ENCODE measurements at regions not wholly inside any gene's neighbourhood (a gene's known extent, or its start where the extent isn't known, plus 50 kb on each side); places are given as distances from the start of the nearest gene placed in this dataset.

DNA sequence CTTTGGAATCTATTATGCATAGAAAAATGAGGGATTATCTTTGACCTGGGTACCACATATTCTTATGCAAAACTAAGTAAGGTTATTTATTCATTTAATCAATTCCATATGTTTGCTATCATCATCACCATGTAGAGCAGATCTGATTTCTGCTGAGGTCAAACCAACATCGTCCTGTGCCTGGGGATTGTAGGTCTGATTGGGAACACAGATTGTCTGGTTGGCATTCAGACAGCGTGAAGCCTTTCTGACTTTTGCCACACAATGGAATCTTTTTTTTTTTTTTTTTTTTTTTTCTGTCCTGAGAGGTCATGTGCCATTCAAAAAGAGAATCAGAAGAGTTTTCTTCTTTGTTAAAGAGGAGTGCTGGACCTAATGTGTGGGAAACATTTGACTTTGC, 142.9 kb downstream of the RAB11FIP2 start:
- DNase-seq (ENCODE audit: insufficient read length, low spot score) = no peak
- FAIRE-seq = no peak

DNA sequence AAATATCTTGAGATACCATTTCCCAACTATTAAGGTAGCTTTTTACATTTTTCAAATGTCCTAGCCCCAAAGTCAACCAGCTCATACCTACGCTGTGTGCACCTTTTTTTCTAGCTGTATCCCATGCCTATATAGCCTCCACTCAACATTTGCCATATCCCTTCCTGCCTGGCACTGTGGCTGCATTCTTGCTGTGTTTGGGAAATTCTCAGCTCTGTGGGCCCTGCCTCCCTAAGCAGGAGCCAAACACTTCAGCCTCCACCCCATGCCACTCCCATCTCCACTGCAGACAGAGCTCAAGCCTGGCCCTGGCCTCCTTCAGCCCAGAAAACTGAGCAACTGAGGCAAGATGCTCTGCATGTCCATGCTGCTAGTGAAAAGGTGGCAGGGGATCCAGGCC, 141.3 kb downstream of the RAB11FIP2 start:
- DNase-seq (ENCODE audit: insufficient read length, low spot score) (no peak), FAIRE-seq (no peak)

DNA sequence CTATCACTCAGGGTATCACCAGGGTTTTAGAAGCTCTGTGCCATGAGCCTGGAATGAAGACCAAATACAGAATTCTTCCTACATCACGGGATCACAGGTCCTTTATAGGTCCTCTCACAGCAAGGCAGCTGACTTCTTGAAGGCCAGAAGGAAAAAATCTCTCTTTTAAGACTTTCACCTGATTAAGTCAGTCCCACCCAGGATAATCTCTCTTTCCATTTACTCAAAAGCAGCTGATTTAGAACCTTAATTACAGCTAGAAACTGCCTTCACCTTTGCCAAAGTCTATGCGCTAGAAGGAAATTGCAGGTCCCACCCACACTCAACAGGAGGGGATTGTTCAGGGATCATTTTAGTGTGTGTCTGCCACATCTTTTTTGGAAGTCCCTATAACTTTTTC, 135.1 kb downstream of the RAB11FIP2 start:
- DNase-seq (ENCODE audit: insufficient read length, low spot score) (no peak), FAIRE-seq (no peak)

DNA sequence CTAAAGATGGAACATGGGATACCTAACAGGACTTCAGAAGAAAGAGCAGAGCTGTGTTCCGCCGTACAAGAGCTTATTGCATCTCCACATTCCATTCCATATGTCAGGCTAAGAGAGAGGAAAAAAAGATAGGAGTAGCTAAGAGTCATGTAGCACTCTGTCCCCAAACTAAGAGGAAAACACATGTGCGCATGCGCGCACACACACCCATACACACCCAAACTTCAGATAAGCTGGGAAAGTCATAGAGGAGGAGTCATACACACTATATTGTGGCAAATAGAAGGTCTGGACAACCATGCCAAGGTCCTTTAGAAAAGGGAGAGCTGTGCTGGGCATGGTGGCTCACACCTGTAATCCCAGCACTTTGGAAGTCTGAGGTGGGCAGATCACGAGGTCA, 132.4 kb downstream of the RAB11FIP2 start:
- FAIRE-seq = no peak

DNA sequence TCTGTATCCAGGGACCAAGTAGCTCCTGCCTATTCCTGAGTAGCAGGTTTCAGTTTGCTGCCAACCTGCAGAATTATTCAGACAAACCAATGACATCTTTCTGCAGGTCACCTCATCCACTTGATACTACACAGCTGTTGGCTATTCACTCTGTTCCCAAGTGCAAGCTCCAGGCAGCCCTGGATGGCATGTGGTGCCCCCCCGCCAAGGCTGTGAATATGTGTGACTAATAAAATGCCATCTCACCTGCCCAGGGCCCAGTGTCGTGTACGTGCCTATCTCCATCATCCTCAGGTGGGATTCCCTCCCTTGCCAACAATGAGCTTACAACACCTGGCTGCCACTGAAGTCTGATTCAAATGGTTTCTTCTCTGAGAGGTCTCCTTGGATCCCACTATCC, 125.8 kb downstream of the RAB11FIP2 start:
- FAIRE-seq (no peak), DNase-seq (ENCODE audit: insufficient read length, low spot score) (no peak)

More for the DNA sequence above, 132.4 kb downstream of the RAB11FIP2 start:
- DNase-seq (ENCODE audit: insufficient read length, low spot score) = no peak

DNA sequence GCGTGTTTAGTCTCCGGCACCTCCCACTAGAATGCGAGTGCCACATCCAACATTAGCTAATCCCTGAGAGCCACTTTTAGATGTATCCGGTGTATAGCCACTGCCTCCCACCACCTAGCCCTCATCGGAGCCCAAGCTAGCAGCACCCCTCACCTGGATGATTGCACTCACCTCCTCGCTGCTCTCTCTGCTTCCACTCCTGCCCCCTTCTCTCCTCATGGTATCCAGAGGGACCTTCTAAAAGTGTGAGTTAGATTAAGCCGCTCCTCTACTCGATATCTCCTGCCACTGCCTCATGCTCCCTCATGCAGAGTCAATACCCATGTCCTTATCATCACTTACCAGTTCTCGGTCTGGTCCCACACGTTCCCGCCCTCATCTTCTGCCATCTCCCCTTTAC, 125.3 kb downstream of the RAB11FIP2 start:
- FAIRE-seq = no peak
- DNase-seq (ENCODE audit: insufficient read length, low spot score) = no peak

DNA sequence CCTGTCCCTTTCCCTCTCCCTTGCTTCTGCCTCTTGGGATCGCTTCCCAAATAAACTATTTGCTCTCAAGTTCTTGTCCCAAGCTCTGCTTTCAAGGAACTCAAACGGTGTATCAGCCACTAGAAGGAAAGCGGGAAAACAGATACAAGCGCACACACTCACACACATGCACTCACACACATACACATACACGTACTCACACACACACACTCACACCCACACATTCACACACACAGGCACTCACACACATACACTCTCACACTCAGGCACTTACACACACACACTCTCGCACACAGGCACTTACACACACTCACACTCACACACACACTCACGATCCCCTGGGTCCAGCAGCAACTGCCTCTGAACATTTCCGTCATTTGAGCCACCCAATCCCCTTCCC, 121.9 kb downstream of the RAB11FIP2 start:
- no peak for DNase-seq (ENCODE audit: insufficient read length, low spot score)
- no peak for FAIRE-seq

DNA sequence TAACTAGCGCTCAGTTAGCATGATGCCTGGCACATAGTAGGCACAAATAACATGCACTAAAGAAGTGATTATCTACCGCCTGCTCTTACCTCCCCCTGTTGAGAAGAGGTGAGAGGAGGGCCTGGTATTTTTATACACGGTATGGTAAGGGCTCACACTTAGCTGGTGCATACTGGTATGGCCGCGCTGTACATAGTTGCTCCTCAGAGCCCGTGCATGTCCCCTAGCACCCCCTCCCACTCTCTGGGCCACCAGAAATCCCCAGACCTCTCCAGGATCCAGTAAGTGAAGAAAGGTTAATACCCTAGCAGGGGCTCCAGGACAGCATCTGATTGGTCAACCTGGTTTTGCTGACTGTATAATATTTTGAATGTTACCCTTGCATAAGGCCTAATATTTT, 121.4 kb downstream of the RAB11FIP2 start:
- DNase-seq (ENCODE audit: insufficient read length, low spot score) = no peak
- no peak for FAIRE-seq

DNA sequence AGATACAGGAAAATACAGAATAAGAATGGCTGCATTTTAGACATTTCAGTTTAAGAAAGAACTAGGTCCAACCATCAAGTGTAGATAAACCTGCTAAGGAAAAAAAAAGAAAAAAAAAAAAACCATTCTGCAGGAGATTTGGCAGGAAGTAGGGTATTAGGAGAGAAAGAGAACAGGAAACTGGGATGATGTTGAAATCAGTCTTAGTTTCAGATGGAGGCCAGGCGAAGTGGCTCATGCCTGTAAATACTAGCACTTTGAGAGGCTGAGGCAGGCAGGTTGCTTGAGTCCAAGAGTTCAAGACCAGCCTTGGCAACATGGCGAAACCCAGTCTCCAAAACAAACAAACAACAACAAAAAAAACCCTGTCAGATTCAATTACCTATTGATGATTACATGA, 120.2 kb downstream of the RAB11FIP2 start:
- FAIRE-seq = no peak
- no peak for DNase-seq (ENCODE audit: insufficient read length, low spot score)

DNA sequence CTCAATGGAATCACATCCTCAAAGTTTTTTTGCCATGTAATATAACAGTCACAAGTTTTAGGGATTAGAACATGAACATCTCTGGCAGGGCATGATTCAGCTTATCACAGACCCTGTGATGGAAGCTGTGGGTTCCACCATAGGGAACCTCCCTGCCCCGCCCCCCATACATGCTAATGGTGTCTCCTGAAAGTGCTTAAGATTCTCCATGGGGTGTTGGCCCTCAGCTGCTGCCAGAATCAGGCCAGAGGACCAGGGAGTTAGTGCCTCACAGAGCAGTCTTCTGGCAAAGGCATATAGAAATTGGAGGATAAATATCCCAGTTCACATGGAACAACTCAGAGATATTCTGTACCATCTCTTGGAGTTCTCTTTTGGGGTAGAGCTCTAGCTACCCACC, 119.4 kb downstream of the RAB11FIP2 start:
- DNase-seq (ENCODE audit: insufficient read length, low spot score) (no peak), FAIRE-seq (no peak)

DNA sequence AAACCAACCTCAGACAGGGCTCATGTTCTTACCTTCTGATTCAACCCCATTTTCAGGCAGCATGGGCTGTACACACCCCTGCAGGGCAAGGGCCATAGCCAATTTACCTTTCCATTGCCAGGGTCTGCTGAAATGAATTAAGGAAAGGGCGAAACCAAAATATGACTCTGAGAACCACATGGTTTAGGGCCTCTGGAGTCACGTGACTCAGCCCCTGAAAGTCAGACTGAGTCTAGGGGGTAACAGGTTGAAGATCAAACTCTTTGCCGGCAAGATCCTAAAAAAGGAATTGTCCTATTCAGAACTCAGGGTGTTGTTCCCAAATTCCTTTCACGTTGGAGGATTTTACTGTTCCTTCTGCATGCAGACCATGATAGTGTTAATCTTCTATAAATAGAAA, 118.9 kb downstream of the RAB11FIP2 start:
- no peak for DNase-seq (ENCODE audit: insufficient read length, low spot score)
- FAIRE-seq = no peak

DNA sequence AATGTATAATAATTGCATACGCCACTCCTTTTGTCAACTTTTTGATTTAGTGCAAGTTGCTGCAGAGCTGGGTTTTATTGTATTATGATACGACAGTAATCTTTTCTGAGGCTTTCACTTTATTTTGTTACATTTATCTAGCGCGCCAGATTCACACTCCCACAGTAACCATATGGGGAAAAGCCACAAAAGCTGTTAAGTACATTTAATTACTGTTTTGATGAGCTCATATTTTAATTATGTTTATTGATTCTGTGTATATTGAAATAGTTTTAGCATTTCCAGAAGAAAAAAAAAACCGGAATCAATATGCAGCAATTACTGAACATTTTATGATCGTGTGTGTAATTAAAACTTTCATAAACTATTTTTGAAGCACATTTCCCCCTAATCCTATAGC, 118.5 kb downstream of the RAB11FIP2 start:
- FAIRE-seq (no peak), DNase-seq (ENCODE audit: insufficient read length, low spot score) (no peak)

DNA sequence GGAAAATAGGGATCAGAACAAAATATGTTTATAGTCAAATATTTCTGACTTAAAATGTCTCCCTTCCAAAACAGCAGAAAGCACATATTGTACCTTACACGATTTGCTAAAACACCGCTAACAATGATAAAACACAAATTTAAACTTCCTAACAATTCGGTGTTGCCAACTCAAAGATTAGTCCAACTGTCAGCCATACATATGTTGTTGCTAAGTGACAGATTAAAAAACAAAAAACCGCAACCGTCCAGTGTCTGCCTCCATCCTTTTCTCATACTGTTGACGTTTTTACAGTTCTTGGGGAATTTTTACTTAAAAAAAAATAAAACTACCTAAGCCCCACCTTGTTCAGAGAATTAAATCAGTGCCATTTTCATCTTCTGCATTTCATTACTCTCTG, 118.0 kb downstream of the RAB11FIP2 start:
- FAIRE-seq = no peak
- no peak for DNase-seq (ENCODE audit: insufficient read length, low spot score)

DNA sequence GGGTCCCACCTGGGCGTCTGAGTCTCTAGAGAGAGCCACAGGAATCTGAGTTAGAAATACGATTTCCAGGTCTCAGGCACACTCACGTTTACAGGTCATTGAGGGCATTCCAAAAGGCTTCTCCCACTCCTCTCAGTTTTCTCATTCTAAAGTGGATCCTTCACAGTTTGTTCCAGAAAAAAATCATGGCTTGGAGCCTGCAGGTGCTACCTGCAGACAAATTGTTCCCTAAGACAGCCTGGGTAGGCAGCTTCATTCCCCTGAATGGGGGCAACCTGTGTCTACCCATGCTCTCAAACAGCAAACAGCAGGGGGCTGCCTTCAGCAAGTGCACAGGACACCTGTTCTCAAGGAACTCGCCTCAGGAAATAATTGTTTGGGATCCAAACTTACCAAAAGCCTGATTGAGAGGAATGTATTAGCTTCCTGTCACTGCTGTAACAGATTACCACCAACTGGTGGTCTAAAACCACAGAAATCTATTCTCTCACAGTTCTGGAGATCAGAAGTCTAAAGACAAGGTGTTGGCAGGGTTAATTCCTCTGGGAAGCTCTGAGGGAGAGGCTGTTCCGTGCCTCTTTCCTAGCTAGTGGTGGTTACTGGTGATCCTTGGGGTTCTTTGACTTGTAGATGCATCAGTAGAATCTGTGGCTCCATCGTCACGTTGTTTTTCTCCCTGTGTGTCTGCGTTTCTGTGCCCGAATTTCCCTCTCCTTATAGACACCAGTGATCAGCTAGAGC, 117.2 kb downstream of the RAB11FIP2 start:
- no peak for FAIRE-seq
- no peak for DNase-seq (ENCODE audit: insufficient read length, low spot score)

DNA sequence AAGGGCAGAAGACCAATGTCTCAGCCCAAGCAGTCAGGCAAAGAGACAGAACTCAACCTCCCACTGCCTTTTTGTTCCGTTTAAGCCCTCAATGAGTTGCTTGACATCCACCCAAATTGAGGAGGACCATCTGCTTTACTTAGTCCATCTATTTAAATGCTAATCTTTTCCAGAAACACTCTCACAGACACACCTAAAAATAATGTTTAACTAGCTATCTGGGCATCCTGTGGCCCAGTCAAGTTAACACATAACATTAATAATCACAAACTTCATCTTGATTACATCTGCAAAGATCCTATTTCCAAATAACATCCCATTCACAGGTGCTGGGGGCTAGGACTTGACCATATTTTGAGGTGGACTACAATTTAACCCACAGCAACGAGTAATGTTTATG, 115.7 kb downstream of the RAB11FIP2 start:
- DNase-seq (ENCODE audit: insufficient read length, low spot score) (no peak), FAIRE-seq (no peak)

DNA sequence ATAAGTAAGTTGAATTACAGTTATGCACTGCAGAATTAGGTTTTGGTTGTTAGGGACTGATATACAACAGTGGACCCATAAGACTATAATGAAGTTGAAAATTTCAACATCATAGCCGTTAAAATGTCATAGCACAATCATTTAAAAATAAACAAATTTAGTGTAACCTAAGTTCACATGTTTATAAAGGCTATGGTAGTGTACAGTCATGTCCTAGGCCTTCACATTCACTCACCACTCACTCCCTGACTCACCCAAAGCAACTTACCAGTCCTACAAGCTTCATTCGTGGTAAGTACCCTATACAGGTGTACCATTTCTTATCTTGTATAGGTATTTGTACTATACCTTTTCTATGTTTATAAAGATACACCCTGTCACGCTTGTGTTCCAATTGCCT, 113.7 kb downstream of the RAB11FIP2 start:
- FAIRE-seq (no peak), DNase-seq (ENCODE audit: insufficient read length, low spot score) (no peak)

DNA sequence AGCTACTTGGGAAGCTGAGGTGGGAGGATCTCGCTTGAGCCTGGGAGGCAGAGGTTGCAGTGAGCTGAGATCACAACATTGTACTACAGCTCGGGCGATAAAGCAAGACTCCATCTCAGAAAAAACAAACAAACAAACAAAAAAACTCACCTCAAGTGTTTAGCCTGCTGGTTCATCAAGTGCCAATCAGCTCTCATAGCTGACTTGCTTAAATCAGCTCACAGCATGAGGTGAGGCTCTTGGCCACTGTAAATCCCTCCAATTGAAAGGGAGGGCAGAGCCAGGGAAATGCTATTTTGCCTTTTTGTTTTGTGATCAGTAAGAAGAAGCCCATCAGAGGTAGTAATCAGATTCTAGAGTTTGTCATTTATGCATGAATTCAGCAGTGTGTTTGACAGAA, 112.3 kb downstream of the RAB11FIP2 start:
- no peak for FAIRE-seq

DNA sequence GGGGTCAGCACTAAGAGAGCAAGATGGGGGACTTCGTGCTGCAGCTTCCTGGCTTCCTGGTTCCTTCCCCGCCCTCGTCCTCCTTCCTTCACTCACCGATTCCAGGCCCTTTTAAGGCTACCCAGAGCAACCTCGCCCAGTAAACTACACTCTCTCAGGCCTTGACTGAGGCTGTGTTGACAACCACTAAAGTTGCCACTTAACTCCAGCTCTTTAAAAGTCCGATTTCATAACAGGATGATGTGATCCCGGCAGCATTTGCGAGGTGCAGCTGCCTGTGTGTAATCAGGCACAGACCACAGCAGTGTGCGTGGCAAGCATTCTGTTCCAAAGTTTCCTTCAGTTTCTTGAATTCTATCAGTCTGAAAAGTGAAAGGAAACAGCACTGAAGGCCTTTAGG, 110.6 kb downstream of the RAB11FIP2 start:
- FAIRE-seq (no peak), DNase-seq (ENCODE audit: insufficient read length, low spot score) (no peak)

More for the DNA sequence above, 112.3 kb downstream of the RAB11FIP2 start:
- no peak for DNase-seq (ENCODE audit: insufficient read length, low spot score)

DNA sequence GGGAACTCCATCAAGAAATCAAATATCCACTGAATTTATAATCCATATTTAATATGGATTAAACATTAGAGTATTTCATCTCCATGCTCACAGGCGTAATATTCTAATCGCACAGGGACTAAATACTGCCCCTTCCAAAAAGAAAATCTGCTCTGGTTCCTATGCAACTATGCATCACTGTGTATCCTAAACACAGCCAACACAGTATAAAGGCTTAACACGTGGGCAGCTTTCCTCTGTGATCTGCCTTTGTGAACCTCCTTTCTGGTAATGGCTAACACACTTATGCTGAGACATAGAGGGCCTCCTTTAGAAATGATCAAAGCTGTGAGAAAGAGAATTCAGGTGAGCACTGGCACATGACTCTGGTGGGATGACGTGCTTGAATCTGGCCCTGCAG, 110.2 kb downstream of the RAB11FIP2 start:
- DNase-seq (ENCODE audit: insufficient read length, low spot score) (no peak), FAIRE-seq (no peak)

DNA sequence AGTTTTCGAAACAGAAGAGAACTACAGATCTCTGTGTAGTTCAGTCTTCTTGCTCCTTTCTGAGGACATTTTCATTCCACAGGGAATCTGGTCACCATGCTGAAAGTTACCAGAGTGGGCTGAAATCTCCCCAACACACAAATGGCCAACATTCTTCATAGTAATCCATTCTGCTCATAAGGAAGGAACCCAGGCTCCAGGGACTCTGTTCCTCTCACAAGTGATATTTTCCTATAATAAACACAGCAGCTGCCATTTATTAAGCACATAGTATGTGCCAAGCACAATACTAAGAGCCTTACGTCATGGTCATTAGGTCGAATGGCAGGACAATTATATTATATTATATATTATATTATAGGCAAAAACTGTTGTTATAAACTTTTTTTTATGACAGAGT, 109.8 kb downstream of the RAB11FIP2 start:
- no peak for FAIRE-seq
- no peak for DNase-seq (ENCODE audit: insufficient read length, low spot score)

DNA sequence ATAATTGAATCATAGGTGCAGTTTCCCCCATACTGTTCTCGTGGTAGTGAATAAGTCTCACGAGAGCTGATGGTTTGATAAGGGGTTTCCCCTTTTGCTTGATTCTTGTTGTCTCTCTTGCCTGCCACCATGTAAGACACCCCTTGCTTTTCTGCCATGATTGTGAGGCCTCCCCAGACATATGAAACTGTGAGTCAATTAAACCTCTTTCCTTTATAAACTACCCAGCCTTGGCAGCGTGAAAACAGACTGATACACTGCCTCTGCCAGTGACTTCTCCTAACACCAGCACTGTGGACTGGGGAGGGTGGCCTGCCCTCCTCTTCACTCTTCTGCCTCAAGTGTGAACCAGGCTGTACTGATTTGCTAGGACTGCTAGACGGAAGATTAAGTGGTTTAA, 108.6 kb downstream of the RAB11FIP2 start:
- FAIRE-seq (no peak), DNase-seq (ENCODE audit: insufficient read length, low spot score) (no peak)

DNA sequence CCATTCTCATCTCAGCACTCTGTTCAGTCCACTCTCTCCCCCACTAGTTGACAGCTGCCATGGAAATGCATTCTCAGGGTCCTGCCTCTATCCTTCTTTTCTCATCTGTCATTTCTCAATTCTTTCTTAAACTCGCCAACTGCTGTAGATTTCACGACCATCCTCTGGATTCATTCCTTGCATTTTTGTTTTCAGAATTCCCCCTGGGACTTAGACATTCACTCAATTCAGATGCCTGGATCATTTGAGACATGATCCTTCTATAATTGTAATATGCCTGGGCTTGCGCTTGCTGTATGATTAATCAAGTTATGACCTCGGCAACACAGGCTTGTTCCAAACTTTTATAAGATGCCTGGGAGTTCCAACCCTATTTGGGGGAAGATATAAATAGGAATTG, 104.5 kb downstream of the RAB11FIP2 start:
- DNase-seq (ENCODE audit: insufficient read length, low spot score) = no peak
- no peak for FAIRE-seq
